Neural progenitor cell (in vitro differentiated cells): ENCODE measurements at regions not wholly inside any gene's neighbourhood (a gene's known extent, or its start where the extent isn't known, plus 50 kb on each side); places are given as distances from the start of the nearest gene placed in this dataset. TPM values are rescaled to one million over a fixed set of nuclear protein-coding genes. Genes with fewer than 3 reads are reported as not detected.

Experiments
- DNase-seq: peaks from one replicate; pipeline ENCODE4 v3.0.0-alpha.2; 2016; ENCODE audit warnings: low spot score
- H2AFZ ChIP-seq: fragments of 200-600 bp; sonication (generic); replicated peaks from 2 replicates; pipeline ENCODE4 v1.6.1; 2016; ENCODE audit warnings: antibody characterized with exemption
- H3F3A ChIP-seq: fragments of 200-600 bp; sonication (generic); 2 replicates; pipeline ENCODE4 v1.6.1; 2016; ENCODE audit warnings: antibody characterized with exemption, low read depth
- H3K27ac ChIP-seq: fragments of 200-600 bp; sonication (generic); 2 replicates; pipeline ENCODE4 v1.5.1; 2016; ENCODE audit warnings: mild to moderate bottlenecking
- H3K27me3 ChIP-seq: fragments of 200-600 bp; sonication (generic); 2 replicates; pipeline ENCODE4 v1.6.1; 2016; ENCODE audit warnings: mild to moderate bottlenecking, moderate library complexity
- H3K36me3 ChIP-seq: fragments of 200-600 bp; sonication (generic); 2 replicates; pipeline ENCODE4 v1.5.1; 2016
- H3K4me1 ChIP-seq: fragments of 200-600 bp; sonication (generic); 2 replicates; pipeline ENCODE4 v1.6.1; 2016; ENCODE audit warnings: mixed run types
- H3K4me2 ChIP-seq: fragments of 200-600 bp; sonication (generic); 2 replicates; pipeline ENCODE4 v1.6.1; 2016
- H3K4me3 ChIP-seq: fragments of 200-600 bp; sonication (generic); 2 replicates; pipeline ENCODE4 v1.5.1; 2016
- H3K79me2 ChIP-seq: fragments of 200-600 bp; sonication (generic); 2 replicates; pipeline ENCODE4 v1.6.1; 2016; ENCODE audit warnings: low read depth
- H3K9ac ChIP-seq: fragments of 200-600 bp; sonication (generic); 2 replicates; pipeline ENCODE4 v1.6.1; 2016
- H3K9me3 ChIP-seq: fragments of 200-600 bp; sonication (generic); 2 replicates; pipeline ENCODE4 v1.5.1; 2016; ENCODE audit warnings: low read depth
- H4K20me1 ChIP-seq: fragments of 200-600 bp; sonication (generic); 2 replicates; pipeline ENCODE4 v1.6.1; 2016; ENCODE audit warnings: low read depth
- H3K27ac Mint-ChIP-seq: 3 replicates; pipeline ENCODE4 v1.8.0; 2021; ENCODE audit warnings: mixed read lengths
- H3K27me3 Mint-ChIP-seq: 2 replicates; pipeline ENCODE4 v1.8.0; 2022; ENCODE audit warnings: low read depth, mild to moderate bottlenecking, inconsistent platforms, moderate library complexity, mixed read lengths; ENCODE audit not compliant: insufficient read depth
- H3K36me3 Mint-ChIP-seq: 3 replicates; pipeline ENCODE4 v1.8.0; 2021; ENCODE audit warnings: mixed read lengths
- H3K4me1 Mint-ChIP-seq: 3 replicates; pipeline ENCODE4 v1.8.0; 2021; ENCODE audit warnings: mixed read lengths
- H3K4me3 Mint-ChIP-seq: 3 replicates; pipeline ENCODE4 v1.8.0; 2021; ENCODE audit warnings: mild to moderate bottlenecking, moderate library complexity, mixed read lengths
- H3K9me3 Mint-ChIP-seq: 3 replicates; pipeline ENCODE4 v1.8.0; 2020; ENCODE audit warnings: mixed read lengths
- CTCF ChIP-seq: fragments of 200-600 bp; sonication (generic); IDR thresholded peaks from 2 replicates; pipeline ENCODE4 v1.5.1; 2017; ENCODE audit warnings: antibody characterized with exemption, mild to moderate bottlenecking
- EZH2 ChIP-seq: fragments of 200-600 bp; sonication (generic); IDR thresholded peaks from 2 replicates; pipeline ENCODE4 v1.6.1; 2017; ENCODE audit warnings: antibody characterized with exemption, mild to moderate bottlenecking, moderate library complexity
- EZH2phosphoT487 ChIP-seq: fragments of 200-600 bp; sonication (generic); IDR thresholded peaks from 2 replicates; pipeline ENCODE4 v1.6.1; 2017; ENCODE audit warnings: antibody characterized with exemption
- small RNA-seq: library from RNA; depleted of rRNA; stranded (forward); fragments of <200 nt; gene quantifications from one replicate; pipeline ENCODE3, GENCODE V24; 2015

- no peaks in the 10 kb centered on the region for H3K9me3 Mint-ChIP-seq
Measured at GRCh38 chr1:185368313-185368855, 51.3 kb upstream of the IVNS1ABP start.

GRCh38 chr1:185367218-185367617 lies 50.2 kb upstream of the IVNS1ABP start:
- Histone ChIP-seq H3K9me3 (no peaks in the 10 kb centered on the region), H3K27me3 (no peaks in the 10 kb centered on the region), H3K27ac (no peak overlapping the region), H3K4me1 (peaks cover 4% of the 10 kb centered on the region), H3K4me3 (no peak overlapping the region), H2AFZ (no peak overlapping the region), H3K4me2 (no peak overlapping the region), H3F3A (no peaks in the 10 kb centered on the region), H3K79me2 (no peaks in the 10 kb centered on the region), H4K20me1 (no peaks in the 10 kb centered on the region), H3K36me3 (no peaks in the 10 kb centered on the region), H3K9ac (no peak overlapping the region)
- Mint-ChIP-seq H3K4me1 (peaks cover 8% of the 10 kb centered on the region), H3K27me3 (no peaks in the 10 kb centered on the region), H3K9me3 (peaks cover 1% of the 10 kb centered on the region), H3K4me3 (no peak overlapping the region), H3K27ac (no peak overlapping the region), H3K36me3 (no peaks in the 10 kb centered on the region)
- no peak for TF ChIP-seq EZH2
- TF ChIP-seq CTCF = no peak
- DNase-seq = no peak

More at GRCh38 chr1:185368313-185368855, 51.3 kb upstream of the IVNS1ABP start:
- Histone ChIP-seq H3K4me1 (peaks cover 4% of the 10 kb centered on the region), H3K79me2 (no peaks in the 10 kb centered on the region), H4K20me1 (no peaks in the 10 kb centered on the region), H3K9ac (no peak overlapping the region), H3K36me3 (no peaks in the 10 kb centered on the region), H3K4me2 (no peak overlapping the region), H3K27ac (no peak overlapping the region), H3K9me3 (no peaks in the 10 kb centered on the region), H3K4me3 (no peak overlapping the region), H3K27me3 (no peaks in the 10 kb centered on the region), H3F3A (no peaks in the 10 kb centered on the region), H2AFZ (no peak overlapping the region)
- H3K27me3 Mint-ChIP-seq = no peaks in the 10 kb centered on the region
- peaks cover 8% of the 10 kb centered on the region for H3K4me1 Mint-ChIP-seq
- DNase-seq = peak; percentile 6
- no peaks in the 10 kb centered on the region for H3K36me3 Mint-ChIP-seq
- H3K27ac Mint-ChIP-seq = no peak overlapping the region
- no peak overlapping the region for H3K4me3 Mint-ChIP-seq
- TF ChIP-seq CTCF = no peak
- no peak for TF ChIP-seq EZH2
- no peak for TF ChIP-seq EZH2phosphoT487

Small RNA genes in the stretch of these regions (small RNA-seq; reads per million reads assigned to genes)
- gene MCRIP2P2 (not detected), gene RF00019 (not detected), gene RNU7-183P (not detected)
